ENCODE measurements at regions not wholly inside any gene's neighbourhood (a gene's known extent, or its start where the extent isn't known, plus 50 kb on each side); places are given as distances from the start of the nearest gene placed in this dataset.

DNA sequence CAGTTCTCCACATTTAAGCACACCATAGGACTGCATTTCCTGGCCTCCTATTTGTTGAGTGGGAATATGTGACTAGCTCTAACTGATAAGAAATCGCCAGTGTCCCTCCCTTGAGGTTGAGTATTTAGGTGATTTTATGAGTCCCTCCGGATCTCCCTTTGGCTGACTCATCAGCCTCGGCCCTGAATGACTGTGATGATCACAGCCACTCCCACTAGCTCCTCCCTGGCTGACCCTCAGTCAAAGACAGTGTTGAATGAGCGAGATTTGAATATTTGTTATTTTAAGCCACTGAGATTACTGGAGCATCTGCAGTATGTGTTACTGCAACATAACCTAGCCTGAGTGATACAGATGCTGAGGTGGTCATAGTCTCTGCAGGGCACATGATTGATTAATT lies 515.3 kb downstream of the EPHB1 start:
- DNase-seq, result no peak

DNA sequence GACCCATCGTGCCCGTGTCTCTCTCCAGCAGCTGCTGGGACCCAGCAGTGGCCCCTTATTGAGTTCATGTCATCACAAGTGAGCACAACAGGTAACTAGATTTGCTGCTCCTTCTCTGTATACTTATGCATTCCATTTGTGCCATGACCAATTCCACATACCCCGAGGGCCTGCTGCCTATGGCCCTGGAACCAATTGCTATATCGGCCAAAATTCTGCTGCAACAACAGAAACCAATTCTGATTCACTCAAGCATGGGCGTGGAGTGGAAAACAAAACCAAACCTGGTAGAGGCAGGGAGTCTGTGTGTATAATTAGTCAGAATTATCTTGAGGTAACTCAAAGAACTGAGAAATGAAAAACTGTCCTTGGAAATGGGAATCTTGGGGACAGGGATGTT lies 516.6 kb downstream of the EPHB1 start:
- no peak for DNase-seq

DNA sequence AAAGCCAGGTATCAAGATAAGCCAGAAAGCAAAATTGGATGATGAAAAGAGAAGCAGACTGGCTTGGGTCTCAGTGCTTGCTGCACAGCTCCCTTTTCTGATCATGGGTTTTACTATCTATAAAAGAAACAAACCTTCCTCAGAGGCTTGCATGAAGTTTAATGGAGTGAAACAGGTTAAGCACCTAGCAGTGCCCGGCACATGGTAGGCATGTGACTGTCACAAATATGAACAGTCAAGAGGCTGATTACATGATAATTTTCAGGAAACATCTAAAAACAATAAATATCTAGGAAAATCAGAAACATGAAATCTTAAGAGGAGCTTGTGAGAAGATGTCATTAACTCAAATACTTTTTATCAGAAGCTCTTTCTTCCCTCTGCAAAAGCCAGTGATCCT lies 519.2 kb downstream of the EPHB1 start:
- no peak for DNase-seq

DNA sequence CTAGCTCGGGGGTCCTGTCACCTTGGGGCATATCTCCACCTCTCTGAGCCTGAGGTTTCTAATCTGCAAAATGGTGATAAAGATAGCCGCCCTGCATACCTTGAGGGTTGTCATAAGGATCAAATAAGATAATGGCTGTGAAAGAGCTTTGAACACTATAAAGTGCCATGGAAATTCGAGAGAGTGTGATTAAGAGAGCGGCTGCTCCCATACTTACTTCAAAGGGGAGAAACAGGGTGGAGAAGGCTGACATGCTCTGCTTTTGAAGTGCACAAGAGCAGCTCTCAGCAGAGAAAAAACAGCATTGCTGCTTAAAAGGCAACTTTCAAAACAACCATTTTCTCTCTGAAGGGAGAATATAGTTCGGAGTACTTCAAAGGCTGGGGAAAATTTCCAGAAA lies 529.2 kb downstream of the EPHB1 start:
- no peak for DNase-seq

DNA sequence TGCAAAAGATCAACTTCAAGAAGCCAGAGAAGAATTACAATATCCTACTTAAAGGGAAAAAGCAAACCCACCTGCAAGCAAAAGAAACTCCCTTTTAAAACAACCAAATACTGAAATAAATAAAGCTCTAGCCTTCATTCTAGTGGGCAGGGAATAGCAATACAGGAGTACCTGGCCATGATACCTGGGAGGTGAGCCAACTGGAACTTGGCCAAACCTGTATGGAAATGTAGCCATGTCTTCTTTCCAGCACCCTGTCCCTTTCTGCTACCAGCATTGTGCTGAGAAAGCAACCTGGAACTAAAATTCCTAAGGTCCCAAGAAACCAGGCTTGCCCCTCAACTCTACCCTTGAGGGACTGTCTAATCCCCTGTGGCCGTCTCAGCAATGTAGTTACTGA lies 530.0 kb downstream of the EPHB1 start:
- DNase-seq, result no peak

DNA sequence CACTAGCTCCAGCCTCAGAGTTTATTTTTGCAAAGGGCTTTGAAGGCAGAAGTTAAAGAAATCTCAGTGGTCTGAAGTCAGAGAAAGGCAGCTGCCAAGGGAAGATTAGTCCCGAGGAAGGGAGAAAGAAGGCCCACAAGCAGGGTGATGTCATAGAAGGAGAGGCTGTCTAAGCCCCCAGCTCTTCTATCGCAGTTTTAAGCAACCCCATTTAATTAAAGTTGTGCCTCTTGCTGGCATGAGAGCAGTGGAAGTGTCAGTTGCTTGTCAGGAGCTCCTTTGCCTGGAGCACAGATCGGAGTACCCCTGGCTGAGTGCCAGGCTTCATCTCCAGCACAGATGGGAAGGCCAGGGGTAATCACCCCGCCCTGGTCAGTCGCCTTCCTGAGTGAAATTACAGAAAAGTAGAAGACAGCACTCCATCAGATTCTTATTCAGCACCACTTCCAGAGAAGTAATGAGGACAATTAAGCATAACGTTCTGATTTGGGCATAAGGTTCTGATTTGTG lies 530.7 kb downstream of the EPHB1 start:
- DNase-seq, result no peak

DNA sequence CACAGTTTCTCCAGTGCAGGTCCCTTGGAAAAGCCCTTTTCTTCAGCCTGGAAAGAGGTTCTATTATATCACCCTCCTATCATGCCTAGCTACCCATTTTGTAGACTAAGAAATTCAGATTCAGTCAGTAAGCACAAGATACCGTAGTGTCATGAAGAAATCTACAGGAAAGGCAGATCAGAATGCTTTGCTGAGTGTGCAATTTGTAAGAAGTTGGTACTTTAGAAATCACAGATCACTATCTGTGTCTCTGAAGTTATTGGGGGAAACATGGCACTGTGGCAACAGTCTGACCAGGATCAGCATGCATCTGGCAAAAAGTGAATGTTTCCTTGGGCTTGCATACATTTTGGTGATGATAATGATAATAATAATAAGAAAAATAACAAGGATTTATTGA lies 531.8 kb downstream of the EPHB1 start:
- no peak for DNase-seq

DNA sequence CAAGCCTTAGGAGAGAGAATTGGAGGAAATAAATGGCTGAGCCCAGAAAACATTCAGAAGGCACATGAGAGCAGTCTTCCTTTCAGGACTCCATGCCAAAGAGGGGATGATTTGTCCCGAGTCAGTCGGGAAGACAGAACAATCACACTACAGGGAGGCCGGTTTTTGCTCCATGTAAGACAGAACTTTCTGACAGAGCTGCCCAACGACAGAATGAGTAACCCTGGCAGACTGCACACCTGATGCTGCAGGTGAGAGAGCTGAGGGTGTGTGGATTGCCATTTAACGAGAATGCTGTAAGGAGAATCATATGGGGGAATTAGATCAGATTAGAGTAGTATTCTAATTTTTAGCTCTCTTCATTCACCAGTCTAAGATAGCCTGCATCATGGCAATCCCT lies 533.0 kb downstream of the EPHB1 start:
- no peak for DNase-seq

DNA sequence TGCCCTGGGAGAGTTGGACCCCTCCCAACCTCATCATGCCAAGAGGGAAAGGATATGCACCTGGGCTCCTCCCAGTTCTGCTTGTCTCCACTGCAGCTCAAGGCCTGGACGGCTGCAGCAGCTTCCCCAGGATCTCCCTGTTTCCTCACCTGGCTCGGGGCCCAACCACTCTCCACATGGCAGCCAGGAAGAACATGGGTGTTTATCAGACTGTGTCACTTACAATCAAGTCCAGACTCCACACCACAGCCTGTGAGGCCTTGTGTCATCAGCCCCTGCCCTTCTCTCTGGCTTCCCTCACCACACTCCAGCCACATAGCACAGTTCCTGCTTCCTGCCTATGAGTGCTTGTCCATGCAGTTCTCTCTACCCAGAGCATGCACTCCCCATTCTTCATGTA lies 534.4 kb downstream of the EPHB1 start:
- no peak for DNase-seq

DNA sequence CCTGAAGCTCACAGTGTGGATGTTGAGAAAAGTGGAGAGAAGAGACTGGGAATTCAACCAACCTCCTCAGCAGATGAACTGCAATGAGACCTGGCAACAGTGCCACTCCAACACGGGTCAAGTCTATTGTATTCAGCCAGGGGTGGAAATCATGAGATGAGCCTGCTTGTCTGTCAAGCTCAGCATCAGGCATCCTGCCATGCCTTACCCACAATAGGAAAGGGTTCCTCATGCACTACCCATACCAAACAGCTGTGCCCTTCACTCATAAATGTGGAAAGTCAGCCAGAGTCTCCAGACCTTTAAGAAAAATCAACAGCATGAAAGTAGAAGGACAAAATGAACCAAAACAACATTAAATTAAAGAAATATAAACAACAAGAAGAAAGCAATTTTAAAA lies 542.1 kb downstream of the EPHB1 start:
- DNase-seq, result no peak

DNA sequence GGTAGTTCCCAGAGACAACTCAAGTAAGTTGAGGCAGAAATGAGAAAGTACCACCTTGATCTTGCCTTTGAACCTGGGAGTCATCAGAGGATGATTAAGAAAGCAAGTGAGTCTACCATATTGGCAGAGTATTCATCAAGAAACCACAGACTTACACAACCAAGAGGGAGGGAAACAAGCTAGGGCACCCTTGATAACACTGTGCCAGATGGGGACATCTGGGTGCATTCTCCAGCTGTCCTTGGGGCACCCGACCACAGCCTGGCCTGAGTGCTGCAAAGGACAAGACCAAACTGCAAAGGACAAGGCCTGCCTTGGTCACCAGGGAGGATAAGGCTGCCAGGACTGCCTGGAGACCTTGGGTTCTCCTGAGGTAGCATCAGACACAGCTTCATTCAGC lies 553.6 kb downstream of the EPHB1 start:
- no peak for DNase-seq

DNA sequence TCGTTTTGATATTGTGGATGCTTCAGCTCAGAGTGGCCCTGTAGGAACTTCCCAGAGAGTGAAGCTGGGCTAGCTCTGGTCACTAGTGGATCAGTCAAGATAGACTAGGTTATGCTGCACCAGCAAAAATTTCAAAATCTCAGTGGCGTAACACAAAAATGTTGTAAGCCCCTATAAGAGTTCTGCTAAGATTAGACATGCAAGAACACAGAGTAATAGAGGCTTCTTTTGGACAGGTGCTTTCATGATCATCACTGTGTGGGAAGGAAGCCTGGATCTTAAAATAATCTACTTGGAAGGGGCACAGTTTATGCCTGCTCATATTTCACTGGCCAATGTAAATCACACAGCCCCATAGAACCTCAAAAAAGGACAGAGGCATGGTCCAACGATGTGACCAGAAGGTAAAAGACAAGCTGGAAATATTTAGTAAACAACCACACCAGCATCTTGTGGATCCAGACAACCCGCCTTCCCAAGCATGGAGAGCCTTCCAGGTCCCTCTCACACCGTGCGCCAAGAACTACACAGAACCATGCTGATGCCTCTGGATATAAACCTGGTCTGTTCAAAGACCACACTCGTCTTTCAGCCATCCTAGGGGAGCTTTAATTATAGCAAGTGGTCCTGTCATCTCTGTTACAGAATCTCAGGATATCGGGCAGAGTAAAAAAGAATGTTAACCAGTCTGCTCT lies 554.3 kb downstream of the EPHB1 start:
- no peak for DNase-seq

DNA sequence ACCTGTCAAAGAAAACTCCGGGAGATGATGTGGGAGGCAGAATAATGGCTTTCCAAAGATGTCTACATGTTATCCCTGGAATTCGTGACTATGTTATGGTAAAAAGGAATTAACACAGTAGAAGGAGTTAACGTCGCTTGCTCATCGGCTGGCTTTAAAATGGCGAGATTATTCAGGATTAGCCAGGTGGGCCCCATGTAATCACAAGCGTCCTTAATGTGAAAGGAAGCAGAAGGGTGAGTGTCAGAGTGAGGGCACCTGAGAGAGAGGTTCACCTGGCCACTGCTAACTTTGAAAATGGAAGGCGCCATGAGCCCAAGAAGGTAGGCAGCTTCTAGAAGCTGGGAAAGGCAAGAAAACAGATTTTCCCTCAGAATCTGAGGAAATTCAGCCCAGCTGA lies 557.2 kb downstream of the EPHB1 start:
- no peak for DNase-seq

DNA sequence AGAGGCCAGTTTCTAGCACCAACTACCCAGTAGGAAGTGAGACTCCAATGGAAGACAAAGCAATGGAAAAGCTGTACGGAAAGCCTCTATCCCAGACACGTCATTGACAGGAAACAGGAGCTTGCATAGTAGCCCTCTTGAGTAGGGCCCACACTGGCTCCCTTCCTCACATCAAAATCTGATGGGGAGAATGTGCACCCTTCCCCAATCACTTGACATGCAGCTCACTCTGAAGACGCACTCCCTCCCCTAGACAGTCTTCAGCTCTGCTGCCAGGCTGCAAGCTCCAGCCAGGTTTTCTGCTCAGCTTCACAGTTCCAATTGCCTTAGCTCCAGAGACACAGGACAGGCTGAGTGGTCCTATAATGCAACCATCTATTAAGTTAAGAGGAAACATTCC lies 567.8 kb downstream of the EPHB1 start:
- no peak for DNase-seq

DNA sequence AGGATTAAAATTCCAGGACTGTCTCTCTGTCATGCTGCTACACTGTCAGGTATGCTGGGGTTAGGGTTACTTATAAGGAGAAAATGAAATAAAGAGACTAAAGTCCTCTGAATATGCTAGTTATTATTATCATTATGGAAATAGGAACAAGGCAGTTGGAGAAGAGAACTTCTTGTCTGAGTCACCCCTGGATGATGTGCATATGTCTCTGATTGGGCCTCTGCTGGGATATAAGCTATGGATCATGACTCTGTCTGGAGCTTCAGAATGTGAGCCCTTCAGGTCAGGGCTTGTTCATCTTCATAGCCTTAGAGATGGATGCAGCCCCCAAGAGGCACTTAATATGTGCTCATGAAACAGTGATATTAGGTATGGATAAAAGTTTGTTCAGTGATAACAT lies 569.6 kb downstream of the EPHB1 start:
- DNase-seq, result no peak

DNA sequence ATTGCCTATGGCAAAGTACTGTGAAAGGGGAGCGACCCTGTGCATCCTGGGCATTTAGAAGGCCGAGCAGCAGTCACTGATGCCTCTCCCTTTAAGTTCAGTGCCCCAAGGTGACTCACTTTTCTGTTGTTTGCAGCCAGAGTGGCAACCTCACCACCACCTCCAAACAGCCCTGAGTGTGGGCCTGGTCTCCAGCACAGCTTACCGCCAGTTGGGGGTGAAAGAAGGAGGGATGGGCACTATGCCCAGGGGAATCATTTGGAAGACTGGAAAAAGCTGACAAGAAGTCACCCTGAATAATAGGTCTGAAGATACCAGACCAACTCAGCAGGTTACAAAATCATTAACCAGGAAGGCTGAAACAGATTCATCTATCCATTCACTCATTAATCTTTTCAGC lies 571.8 kb downstream of the EPHB1 start:
- no peak for DNase-seq

DNA sequence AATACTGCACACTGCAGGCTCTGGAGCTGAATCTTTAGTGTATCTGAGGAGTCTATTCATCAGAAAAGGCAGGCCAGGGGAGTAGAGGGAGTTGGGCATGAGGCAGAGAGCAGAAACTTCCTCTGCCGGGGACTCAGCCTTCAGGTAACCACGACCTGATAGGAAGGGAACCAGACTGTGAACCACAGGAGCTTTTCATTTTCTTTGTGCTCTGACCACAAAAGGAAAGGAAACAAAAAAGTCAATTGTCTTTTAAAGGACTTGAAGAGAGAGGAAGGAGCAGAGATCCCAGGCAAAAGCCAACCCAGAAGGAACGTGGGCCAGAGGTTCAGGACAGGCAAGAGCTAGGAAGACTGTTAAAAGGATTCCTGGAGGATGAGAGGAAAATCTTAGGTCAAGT lies 573.3 kb downstream of the EPHB1 start:
- no peak for DNase-seq

DNA sequence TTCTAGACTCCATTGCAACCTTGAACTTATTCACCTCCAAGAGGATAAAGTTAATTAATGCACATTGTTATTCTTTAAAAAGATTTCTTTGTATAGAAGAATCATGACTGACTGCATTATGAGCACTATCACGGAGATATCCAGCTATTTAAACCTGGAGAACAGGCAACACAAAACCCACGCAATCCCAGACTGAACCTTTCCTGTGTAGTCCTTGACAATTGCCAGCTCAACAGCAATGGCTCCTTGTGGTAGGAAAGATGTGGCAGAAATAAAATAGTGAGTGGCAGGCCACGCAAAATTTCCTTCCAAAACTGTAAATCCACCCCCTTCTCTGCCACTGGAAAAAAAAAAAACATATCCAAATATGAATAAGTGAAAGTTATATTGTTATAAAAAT lies 573.7 kb downstream of the EPHB1 start:
- DNase-seq, result no peak

DNA sequence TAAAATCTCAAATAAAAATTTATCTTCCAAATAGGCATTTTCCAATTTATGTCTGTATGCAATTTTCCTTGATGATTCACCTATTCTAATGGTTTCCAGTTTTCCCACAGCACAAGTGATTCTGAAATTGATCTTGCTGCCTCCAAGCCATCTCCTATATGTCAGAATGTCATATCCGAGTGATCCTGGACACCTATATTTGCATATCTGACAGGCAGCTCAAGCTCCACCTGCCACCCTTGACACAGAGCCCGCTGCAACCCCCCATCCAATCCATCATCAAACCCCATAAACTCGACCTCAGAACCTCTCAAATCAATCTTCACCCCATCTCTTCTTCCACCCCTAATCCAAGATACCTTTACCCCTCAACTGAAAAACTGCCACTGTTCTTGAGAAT lies 579.5 kb downstream of the EPHB1 start:
- DNase-seq, result no peak

DNA sequence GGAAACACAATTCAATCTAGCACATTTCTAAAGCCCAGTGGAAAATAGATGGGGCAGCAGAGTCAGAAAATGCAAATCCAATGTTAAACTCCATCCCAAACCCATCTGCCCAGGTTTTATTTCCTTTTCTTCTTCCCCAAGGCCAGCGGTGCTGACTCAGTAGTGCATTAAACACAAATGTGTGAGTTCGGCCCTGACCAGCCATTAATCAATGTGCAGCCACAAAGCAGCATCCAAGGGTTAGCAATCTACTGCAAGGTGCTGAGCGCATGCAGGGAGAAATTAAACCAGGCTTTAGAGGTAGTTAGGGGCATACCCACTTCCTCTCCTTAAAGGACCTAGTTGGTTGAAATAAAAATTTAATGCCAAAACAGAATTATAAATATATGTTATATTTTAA lies 583.3 kb upstream of the PPP2R3A start:
- DNase-seq, result no peak

DNA sequence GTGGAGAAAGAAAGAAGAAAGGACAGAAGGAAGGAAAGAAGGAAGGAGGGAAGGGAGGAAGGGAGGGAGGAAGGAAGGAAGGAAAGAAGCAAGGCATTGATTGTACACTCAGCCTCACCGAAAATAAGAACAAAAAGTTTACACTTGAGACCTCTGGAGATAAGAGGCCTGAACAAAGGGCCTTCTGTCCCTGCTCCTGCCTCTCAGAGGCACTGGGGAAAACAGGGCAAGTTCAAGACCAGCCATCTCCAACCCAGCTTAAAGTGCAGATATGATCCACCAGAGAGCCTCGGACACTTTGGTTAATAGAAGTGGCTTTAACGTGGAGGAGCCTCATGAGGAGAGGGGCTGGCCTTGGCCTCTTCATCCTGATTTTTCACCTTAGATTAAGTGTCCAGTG lies 582.9 kb upstream of the PPP2R3A start:
- DNase-seq, result no peak

DNA sequence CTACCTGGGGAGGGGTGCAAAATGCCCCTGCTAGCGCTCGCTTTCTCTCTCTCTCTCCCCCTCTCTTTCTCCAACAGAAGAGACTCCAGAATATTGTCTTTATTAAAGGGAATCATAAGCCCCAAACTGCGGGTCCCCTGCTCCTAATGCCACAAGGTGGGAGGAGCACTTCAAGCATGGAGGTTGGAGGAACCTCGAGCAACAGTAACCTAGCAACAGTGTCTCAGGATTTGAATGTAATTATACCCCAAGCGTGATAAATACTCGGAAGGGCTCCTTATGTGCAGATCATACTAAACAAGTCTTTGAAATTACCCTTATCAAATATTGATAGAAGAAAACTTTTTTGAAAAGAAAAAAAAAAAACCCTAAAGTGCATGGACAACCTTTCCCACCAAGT lies 582.2 kb upstream of the PPP2R3A start:
- no peak for DNase-seq

DNA sequence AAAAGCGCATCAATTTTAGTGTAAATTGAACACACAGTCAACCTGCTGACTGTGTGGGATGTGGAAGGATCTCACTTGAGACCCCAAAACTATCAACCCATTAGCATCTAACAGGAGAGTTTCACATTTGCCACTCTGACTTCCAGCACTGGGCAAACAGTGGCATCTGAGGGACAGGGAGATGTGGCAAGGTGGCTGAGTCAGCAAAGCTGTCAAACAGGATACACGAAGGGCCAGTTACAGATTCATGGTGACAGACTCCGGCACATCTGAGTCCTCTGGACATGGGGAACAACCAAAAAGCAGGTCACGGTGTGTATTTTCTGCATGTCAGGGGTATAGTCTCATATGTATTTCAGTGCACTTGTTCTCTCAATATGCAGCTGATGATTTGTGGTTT lies 573.4 kb upstream of the PPP2R3A start:
- no peak for DNase-seq

DNA sequence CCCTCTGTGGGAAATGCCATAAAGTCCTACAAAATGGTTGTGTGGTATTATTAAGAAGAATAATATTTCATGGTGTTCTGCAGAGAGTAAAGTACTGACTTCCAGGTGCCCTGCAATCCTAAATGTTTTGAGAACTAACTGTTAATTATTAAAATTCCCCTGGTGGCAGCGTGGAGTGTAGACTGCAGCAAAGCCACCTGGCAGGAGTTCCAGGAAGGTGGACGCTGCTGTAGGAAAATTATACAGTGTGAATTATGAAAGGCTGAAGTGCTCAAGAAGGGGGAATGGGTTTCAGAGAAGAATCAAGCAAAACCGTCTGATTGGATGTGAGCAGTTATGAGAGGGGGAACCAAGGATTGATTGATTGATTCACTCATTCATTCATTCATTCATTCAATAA lies 572.4 kb upstream of the PPP2R3A start:
- no peak for DNase-seq

DNA sequence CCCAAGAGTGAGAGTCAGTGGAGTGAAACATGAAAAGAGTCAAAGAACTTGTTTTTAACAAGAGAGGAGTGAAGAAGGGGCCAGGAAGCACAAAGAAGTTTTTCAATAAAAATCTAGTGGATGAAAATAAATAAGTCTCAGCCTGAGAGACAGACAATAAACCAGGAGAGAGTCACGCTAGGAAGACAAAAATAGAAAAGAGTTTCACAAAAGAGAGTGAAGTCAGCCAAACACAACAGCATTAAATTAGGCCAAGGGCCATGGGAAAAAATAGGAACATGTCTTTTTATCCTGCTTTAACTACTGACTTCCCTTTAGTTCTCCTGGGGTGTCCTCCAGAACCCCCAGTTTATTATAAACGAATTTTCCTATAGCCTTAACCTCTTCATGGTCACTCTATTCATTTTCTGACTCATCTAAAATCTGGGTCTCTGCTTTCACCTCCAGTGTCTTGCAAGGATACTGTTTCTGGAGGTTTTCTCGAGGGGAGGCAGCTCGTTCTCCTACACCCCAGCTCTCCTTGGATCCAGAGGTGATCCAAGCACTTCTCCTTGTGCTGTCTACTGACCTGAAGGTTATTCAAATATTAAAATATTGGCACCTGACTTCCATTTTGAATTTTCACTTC lies 571.5 kb upstream of the PPP2R3A start:
- DNase-seq, result no peak
